ENCODE measurements at regions not wholly inside any gene's neighbourhood (a gene's known extent, or its start where the extent isn't known, plus 50 kb on each side); places are given as distances from the start of the nearest gene placed in this dataset.
"Not testable (repeated sequence)": the region's sequence is repeated elsewhere in the genome, so short reads cannot be mapped to it uniquely, and the experiment has no call there.

DNA sequence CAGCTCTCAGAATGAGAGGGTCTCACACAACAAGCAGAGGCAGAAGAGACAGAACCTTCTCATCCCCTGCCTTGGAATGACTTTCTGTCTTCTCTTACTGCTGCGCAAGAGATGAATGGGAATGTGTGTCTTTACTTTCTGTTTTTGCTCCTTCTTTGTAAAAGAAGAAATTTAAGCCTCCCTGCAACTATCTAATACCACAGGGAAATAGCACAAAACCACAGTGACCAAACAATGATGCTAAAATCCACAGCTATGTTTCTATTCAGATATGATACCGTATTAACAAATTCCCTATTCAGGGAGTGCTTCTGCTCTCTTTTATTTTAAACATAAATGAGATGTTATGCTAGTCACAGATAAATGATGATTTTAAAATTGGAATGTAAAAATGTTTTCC, 173.8 kb upstream of the RAI2 start:
- 61 to 71% (median 66%) methylated on average over 2 of the region's 2 CpGs for WGBS, 3 donors
- TF ChIP-seq, protein P1, sequence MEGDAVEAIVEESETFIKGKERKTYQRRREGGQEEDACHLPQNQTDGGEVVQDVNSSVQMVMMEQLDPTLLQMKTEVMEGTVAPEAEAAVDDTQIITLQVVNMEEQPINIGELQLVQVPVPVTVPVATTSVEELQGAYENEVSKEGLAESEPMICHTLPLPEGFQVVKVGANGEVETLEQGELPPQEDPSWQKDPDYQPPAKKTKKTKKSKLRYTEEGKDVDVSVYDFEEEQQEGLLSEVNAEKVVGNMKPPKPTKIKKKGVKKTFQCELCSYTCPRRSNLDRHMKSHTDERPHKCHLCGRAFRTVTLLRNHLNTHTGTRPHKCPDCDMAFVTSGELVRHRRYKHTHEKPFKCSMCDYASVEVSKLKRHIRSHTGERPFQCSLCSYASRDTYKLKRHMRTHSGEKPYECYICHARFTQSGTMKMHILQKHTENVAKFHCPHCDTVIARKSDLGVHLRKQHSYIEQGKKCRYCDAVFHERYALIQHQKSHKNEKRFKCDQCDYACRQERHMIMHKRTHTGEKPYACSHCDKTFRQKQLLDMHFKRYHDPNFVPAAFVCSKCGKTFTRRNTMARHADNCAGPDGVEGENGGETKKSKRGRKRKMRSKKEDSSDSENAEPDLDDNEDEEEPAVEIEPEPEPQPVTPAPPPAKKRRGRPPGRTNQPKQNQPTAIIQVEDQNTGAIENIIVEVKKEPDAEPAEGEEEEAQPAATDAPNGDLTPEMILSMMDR (IDR thresholded peaks at IDR 0.05), result no peak

DNA sequence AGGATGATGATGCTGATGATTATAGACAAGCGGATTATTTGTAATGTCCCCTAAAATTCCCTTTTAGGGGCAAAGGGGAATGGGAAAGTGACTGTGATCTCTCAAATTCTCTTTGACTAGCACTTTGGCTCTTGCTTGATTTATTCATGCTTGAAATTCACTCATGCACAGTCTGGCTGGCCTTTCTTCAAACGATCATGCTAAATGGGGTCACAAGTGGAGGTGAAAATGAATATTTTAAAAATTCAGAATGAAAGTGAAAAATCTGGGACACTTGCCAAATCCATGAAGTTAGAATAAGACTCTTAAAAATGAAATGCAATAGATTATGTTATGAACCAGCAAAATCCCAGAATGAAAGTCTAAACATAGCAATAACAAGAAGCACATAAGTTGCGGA, 173.4 kb upstream of the RAI2 start:
- TF ChIP-seq, protein P1 (IDR thresholded peaks at IDR 0.05), result no peak
- Histone ChIP-seq H3K36me3 (ENCODE audit: insufficient read depth in 1 of 2, low read depth in 1 of 2) (no peaks in the 10 kb centered on the region), H3K9me3 (no peaks in the 10 kb centered on the region), H3K4me3 (no peak overlapping the region), H3K27me3 (ENCODE audit: insufficient read depth in 3 of 3, low read length in 2 of 3) (peaks cover 0 to 4% (median 0%) of the 10 kb centered on the region in 3 donors), H3K4me1 (no peaks in the 10 kb centered on the region), H3K27ac (no peak overlapping the region)
- 61 to 72% (median 64%) methylated on average over 3 of the region's 3 CpGs for WGBS, 3 donors
- ATAC-seq, result no peak
- DNase-seq, result no peak
- intact Hi-C loops (cut with DNase I), result no loop called here

More for the DNA sequence above, 173.8 kb upstream of the RAI2 start:
- Histone ChIP-seq H3K4me1 (no peaks in the 10 kb centered on the region), H3K4me3 (no peak overlapping the region), H3K27ac (no peak overlapping the region), H3K27me3 (ENCODE audit: insufficient read depth in 3 of 3, low read length in 2 of 3) (peaks cover 0 to 4% (median 0%) of the 10 kb centered on the region in 3 donors), H3K9me3 (no peaks in the 10 kb centered on the region), H3K36me3 (ENCODE audit: insufficient read depth in 1 of 2, low read depth in 1 of 2) (no peaks in the 10 kb centered on the region)
- no peak for DNase-seq
- intact Hi-C loops (cut with DNase I), result no loop called here
- ATAC-seq, result no peak

DNA sequence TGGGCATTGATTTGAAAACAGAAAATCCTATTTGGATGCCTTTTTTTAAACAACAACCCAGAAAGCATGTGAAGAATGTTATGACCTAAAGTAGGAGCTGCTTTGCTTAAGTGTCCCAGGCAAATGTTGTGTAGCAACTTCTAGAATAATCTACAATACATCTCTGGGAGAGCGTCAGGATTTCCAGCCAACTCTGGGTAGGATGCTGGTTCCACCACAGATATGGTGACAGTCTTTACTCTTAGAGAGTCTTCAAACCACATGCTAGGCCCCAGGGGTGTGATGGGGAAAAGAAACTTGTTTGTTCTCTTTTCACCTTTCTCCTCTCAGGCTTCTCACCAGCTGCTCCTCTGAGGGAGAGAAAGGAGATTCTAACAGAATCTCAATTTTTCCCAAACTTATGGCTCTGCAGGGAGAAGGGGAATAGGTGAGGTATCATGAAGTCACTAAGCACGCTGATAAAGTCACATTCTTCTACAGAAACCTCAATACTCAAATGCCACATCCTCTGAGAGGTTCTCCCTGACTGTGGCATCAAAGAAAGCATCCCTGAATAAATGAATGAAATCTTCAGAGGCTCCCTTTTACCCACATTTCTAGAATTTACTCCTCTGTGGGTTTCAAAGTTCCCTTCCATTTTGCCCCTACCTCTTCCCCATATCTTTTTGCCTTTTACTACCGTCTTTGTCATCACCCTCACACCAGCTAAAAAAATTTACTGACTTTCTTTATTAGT, 171.6 kb upstream of the RAI2 start:
- TF ChIP-seq, protein P1 (IDR thresholded peaks at IDR 0.05), result no peak
- H3K4me1 ChIP-seq, result no peaks in the 10 kb centered on the region
- WGBS, 3 donors, result 76 to 90% (median 83%) methylated on average over 3 of the region's 3 CpGs

DNA sequence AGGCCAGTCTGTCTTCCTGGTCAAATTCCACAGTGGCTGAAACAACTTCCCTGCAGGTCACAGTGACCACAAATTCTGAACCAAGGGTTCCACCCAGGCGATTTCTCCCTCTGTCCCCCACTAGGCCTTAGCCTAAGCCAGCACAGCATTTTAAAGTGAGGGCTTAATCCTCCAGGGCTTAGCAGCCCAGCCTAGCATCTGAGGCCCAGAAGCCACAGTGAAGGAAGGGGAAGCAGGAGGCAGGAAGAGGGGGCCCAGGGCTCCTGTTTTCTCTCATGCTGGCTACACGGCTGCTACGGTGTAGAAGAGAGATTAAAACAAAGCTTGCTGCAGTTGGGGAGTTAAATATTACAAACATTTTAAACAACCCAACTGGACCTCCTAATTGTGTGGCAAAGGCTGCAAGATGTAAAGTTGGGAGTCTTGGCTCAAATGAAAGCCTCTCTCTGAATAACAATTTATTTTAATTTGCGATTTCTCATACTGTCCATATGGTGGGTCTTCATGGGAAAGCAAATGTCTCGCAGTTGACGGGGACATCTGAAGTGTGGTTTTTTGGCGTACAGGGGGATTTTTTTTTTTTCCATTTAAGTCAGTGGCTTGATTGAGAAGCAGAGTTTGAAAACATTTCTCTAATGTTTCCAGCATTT, 170.8 kb upstream of the RAI2 start:
- ATAC-seq (no peak), DNase-seq (no peak)
- WGBS, 3 donors, result 65 to 79% (median 74%) methylated on average over 7 of the region's 7 CpGs
- TF ChIP-seq, protein P1 (IDR thresholded peaks at IDR 0.05), result no peak
- H3K36me3 ChIP-seq (ENCODE audit: insufficient read depth in 1 of 2, low read depth in 1 of 2), result no peaks in the 10 kb centered on the region
- intact Hi-C loops (cut with DNase I), result no loop called here
- no peak overlapping the region for H3K27ac ChIP-seq
- peaks cover 0 to 19% (median 0%) of the 10 kb centered on the region in 3 donors for H3K27me3 ChIP-seq (ENCODE audit: insufficient read depth in 3 of 3, low read length in 2 of 3)
- H3K4me3 ChIP-seq, result no peak overlapping the region
- H3K4me1 ChIP-seq, result no peaks in the 10 kb centered on the region
- no peaks in the 10 kb centered on the region for H3K9me3 ChIP-seq

More for the DNA sequence above, 171.6 kb upstream of the RAI2 start:
- Histone ChIP-seq H3K9me3 (no peaks in the 10 kb centered on the region), H3K27me3 (ENCODE audit: insufficient read depth in 3 of 3, low read length in 2 of 3) (peaks cover 0 to 16% (median 0%) of the 10 kb centered on the region in 3 donors), H3K27ac (no peak overlapping the region), H3K36me3 (ENCODE audit: insufficient read depth in 1 of 2, low read depth in 1 of 2) (no peaks in the 10 kb centered on the region), H3K4me3 (no peak overlapping the region)
- DNase-seq (no peak), ATAC-seq (no peak)
- intact Hi-C loops (cut with DNase I), result no loop called here

DNA sequence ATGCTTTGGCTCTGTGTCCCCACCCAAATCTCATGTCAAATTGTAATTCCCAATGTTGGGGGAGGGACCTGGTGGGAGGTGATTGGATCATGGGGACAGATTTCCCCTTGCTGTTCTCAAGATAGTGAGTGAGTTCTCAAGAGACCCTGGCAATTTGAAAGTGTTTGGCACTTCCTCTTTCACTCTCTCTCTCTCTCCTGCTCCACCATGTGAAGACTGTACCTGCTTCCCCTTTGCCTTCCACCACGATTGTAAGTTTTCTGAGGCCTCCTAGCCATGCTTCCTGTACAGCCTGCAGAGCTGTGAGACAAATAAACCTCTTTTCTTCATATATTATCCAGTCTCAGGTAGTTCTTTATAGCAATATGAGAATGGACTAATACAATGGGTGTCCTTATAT, 169.6 kb upstream of the RAI2 start:
- WGBS, 3 donors, result 35 to 75% (median 56%) methylated on average over 1 of the region's 1 CpG
- H3K4me1 ChIP-seq; DNase-seq; intact Hi-C loops (cut with DNase I); ATAC-seq; H3K27ac ChIP-seq; H3K36me3 ChIP-seq (ENCODE audit: insufficient read depth in 1 of 2, low read depth in 1 of 2); H3K9me3 ChIP-seq; H3K4me3 ChIP-seq: not testable (repeated sequence)
- H3K27me3 ChIP-seq (ENCODE audit: insufficient read depth in 3 of 3, low read length in 2 of 3), result peaks cover 0 to 19% (median 0%) of the 10 kb centered on the region in 3 donors

Measured in psoas muscle (tissue), 7 donors.